ENCODE measurements at regions not wholly inside any gene's neighbourhood (a gene's known extent, or its start where the extent isn't known, plus 50 kb on each side); places are given as distances from the start of the nearest gene placed in this dataset.

- no peak overlapping the region for H3K27ac ChIP-seq (ENCODE audit: low read length)
- no peaks in the 10 kb centered on the region for H3K27me3 ChIP-seq (ENCODE audit: low read length)
- no peak overlapping the region for H3K9ac ChIP-seq (ENCODE audit: low read length)
- H3K79me2 ChIP-seq (ENCODE audit: low read length) = no peaks in the 10 kb centered on the region
- H2AFZ ChIP-seq (ENCODE audit: low read length) = no peak overlapping the region; the same call in 1 of the 2 replicates
- H3K36me3 ChIP-seq (ENCODE audit: insufficient read depth, low read length) = no peaks in the 10 kb centered on the region
- H3K4me2 ChIP-seq (ENCODE audit: low read depth, low read length, poor library complexity, severe bottlenecking) = no peak overlapping the region
- H3K4me3 ChIP-seq (ENCODE audit: low read length) = no peak overlapping the region
- peak; percentile 68 for DNase-seq
- no peaks in the 10 kb centered on the region for H3K9me2 ChIP-seq (replicated peaks; ENCODE audit: insufficient read depth, low read length)
- H3K4me1 ChIP-seq (ENCODE audit: low read length) = no peaks in the 10 kb centered on the region
- no peaks in the 10 kb centered on the region for H4K20me1 ChIP-seq (ENCODE audit: insufficient read depth, low read depth, low read length)
- no peaks in the 10 kb centered on the region for H3K9me3 ChIP-seq (ENCODE audit: low read length)
Measured at GRCh38 chr9:85142968-85143367, 473.4 kb downstream of the NTRK2 start.

DNA sequence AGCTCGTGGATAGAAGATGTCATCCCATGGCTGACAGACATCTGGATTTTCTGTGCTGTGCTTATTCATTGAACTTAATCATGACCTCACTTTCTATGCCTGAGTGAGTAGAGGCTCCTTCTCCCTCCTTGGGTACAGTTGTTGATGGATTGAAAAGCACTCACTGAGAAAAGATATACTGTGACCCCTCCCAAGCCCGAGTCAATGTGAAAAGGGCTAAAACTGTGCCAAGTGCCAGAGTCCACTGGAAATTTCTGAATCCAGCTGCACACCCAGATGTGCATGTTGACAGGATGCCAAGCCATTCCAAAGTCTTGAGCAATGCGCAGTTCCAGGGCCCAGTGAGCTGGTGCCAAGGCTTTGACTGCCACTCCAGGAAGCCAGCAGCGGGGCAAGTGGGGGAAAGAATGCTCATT is 473.0 kb downstream of the NTRK2 start:
- no peaks in the 10 kb centered on the region for H3K9me3 ChIP-seq (ENCODE audit: low read length)
- no peak overlapping the region for H3K9ac ChIP-seq (ENCODE audit: low read length)
- no peak overlapping the region for H3K27ac ChIP-seq (ENCODE audit: low read length)
- no peaks in the 10 kb centered on the region for H3K79me2 ChIP-seq (ENCODE audit: low read length)
- no peaks in the 10 kb centered on the region for H3K4me1 ChIP-seq (ENCODE audit: low read length)
- no peak overlapping the region for H3K4me2 ChIP-seq (ENCODE audit: low read depth, low read length, poor library complexity, severe bottlenecking)
- H4K20me1 ChIP-seq (ENCODE audit: insufficient read depth, low read depth, low read length) = no peaks in the 10 kb centered on the region
- no peak for DNase-seq
- H3K9me2 ChIP-seq (replicated peaks; ENCODE audit: insufficient read depth, low read length) = no peaks in the 10 kb centered on the region
- no peaks in the 10 kb centered on the region for H3K36me3 ChIP-seq (ENCODE audit: insufficient read depth, low read length)
- H3K4me3 ChIP-seq (ENCODE audit: low read length) = no peak overlapping the region
- no peaks in the 10 kb centered on the region for H3K27me3 ChIP-seq (ENCODE audit: low read length)
- H2AFZ ChIP-seq (ENCODE audit: low read length) = no peak overlapping the region

- Histone ChIP-seq H2AFZ (ENCODE audit: low read length) (no peak overlapping the region), H3K79me2 (ENCODE audit: low read length) (no peaks in the 10 kb centered on the region)
Measured at GRCh38 chr9:85137696-85138095, 468.2 kb downstream of the NTRK2 start.

GRCh38 chr9:85136987-85137386 is 467.5 kb downstream of the NTRK2 start:
- no peaks in the 10 kb centered on the region for H4K20me1 ChIP-seq (ENCODE audit: insufficient read depth, low read depth, low read length)
- H3K36me3 ChIP-seq (ENCODE audit: insufficient read depth, low read length) = no peaks in the 10 kb centered on the region
- H3K4me1 ChIP-seq (ENCODE audit: low read length) = peaks cover 5% of the 10 kb centered on the region; the same call in 1 of the 2 replicates
- no peak overlapping the region for H3K9ac ChIP-seq (ENCODE audit: low read length)
- H3K27ac ChIP-seq (ENCODE audit: low read length) = no peak overlapping the region
- no peak overlapping the region for H3K4me3 ChIP-seq (ENCODE audit: low read length)
- no peak overlapping the region for H2AFZ ChIP-seq (ENCODE audit: low read length)
- DNase-seq = no peak
- no peaks in the 10 kb centered on the region for H3K79me2 ChIP-seq (ENCODE audit: low read length)
- H3K9me2 ChIP-seq (replicated peaks; ENCODE audit: insufficient read depth, low read length) = no peaks in the 10 kb centered on the region
- no peaks in the 10 kb centered on the region for H3K9me3 ChIP-seq (ENCODE audit: low read length)
- no peaks in the 10 kb centered on the region for H3K27me3 ChIP-seq (ENCODE audit: low read length)
- H3K4me2 ChIP-seq (ENCODE audit: low read depth, low read length, poor library complexity, severe bottlenecking) = no peak overlapping the region

More at GRCh38 chr9:85137696-85138095, 468.2 kb downstream of the NTRK2 start:
- Histone ChIP-seq H4K20me1 (ENCODE audit: insufficient read depth, low read depth, low read length) (no peaks in the 10 kb centered on the region), H3K36me3 (ENCODE audit: insufficient read depth, low read length) (no peaks in the 10 kb centered on the region), H3K4me3 (ENCODE audit: low read length) (no peak overlapping the region), H3K4me1 (ENCODE audit: low read length) (peaks cover 5% of the 10 kb centered on the region; the same call in 1 of the 2 replicates), H3K27me3 (ENCODE audit: low read length) (no peaks in the 10 kb centered on the region), H3K9me3 (ENCODE audit: low read length) (no peaks in the 10 kb centered on the region), H3K4me2 (ENCODE audit: low read depth, low read length, poor library complexity, severe bottlenecking) (no peak overlapping the region), H3K9ac (ENCODE audit: low read length) (no peak overlapping the region), H3K9me2 (replicated peaks; ENCODE audit: insufficient read depth, low read length) (no peaks in the 10 kb centered on the region), H3K27ac (ENCODE audit: low read length) (no peak overlapping the region)
- DNase-seq = peak; percentile 14

DNA sequence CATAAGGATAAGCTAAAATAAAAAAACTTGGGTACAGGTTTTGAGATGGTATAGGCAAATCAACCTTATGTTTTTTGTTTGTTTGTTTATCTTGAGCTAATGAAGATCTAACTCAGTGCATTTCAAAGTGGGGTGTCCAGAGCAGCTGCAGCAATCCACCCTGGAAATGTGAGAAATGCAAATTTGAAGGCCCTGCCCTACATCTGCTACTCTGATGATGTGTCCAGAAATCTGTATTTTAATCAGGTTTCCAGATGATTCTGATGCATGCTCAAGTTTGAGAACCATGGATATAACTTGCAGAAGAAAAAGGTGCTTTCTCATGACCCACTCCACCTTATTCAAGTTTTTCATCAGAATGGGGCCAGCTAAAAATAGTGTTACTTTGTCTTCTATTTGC is 467.0 kb downstream of the NTRK2 start:
- Histone ChIP-seq H3K9ac (ENCODE audit: low read length) (no peak overlapping the region), H3K9me2 (replicated peaks; ENCODE audit: insufficient read depth, low read length) (no peaks in the 10 kb centered on the region), H3K27ac (ENCODE audit: low read length) (no peak overlapping the region), H3K4me2 (ENCODE audit: low read depth, low read length, poor library complexity, severe bottlenecking) (no peak overlapping the region), H4K20me1 (ENCODE audit: insufficient read depth, low read depth, low read length) (no peaks in the 10 kb centered on the region), H3K4me3 (ENCODE audit: low read length) (no peak overlapping the region), H3K4me1 (ENCODE audit: low read length) (peaks cover 5% of the 10 kb centered on the region; the same call in 1 of the 2 replicates), H3K79me2 (ENCODE audit: low read length) (no peaks in the 10 kb centered on the region), H3K36me3 (ENCODE audit: insufficient read depth, low read length) (no peaks in the 10 kb centered on the region), H3K9me3 (ENCODE audit: low read length) (no peaks in the 10 kb centered on the region), H3K27me3 (ENCODE audit: low read length) (no peaks in the 10 kb centered on the region), H2AFZ (ENCODE audit: low read length) (no peak overlapping the region)
- no peak for DNase-seq

GRCh38 chr9:85130764-85131163 is 461.2 kb downstream of the NTRK2 start:
- DNase-seq = no peak
- Histone ChIP-seq H4K20me1 (ENCODE audit: insufficient read depth, low read depth, low read length) (no peaks in the 10 kb centered on the region), H3K9me3 (ENCODE audit: low read length) (no peaks in the 10 kb centered on the region), H3K27ac (ENCODE audit: low read length) (no peak overlapping the region), H3K79me2 (ENCODE audit: low read length) (no peaks in the 10 kb centered on the region), H3K4me1 (ENCODE audit: low read length) (peaks cover 13% of the 10 kb centered on the region), H3K4me3 (ENCODE audit: low read length) (no peak overlapping the region), H3K36me3 (ENCODE audit: insufficient read depth, low read length) (no peaks in the 10 kb centered on the region), H3K9ac (ENCODE audit: low read length) (no peak overlapping the region), H2AFZ (ENCODE audit: low read length) (no peak overlapping the region), H3K4me2 (ENCODE audit: low read depth, low read length, poor library complexity, severe bottlenecking) (no peak overlapping the region), H3K9me2 (replicated peaks; ENCODE audit: insufficient read depth, low read length) (no peaks in the 10 kb centered on the region), H3K27me3 (ENCODE audit: low read length) (no peaks in the 10 kb centered on the region)

DNA sequence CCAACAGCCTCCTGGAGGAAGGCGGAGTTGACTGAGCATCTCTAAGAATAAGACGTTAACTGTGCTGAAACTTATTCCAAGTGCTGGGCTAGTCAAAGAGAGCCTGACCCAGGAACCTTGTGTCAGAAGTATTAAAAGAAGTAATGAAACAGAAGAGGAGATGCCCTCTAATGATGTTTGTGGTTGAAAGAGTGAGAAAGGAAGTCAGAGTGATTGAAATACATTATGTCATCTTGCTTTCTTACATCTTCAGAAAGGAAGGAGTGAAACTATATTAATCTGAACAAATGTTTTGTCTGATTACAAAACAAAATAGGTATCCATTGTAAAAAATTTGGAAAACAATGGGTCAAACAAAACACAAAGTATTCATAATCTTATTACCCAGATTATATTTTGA is 460.7 kb downstream of the NTRK2 start:
- Histone ChIP-seq H3K27ac (ENCODE audit: low read length) (no peak overlapping the region), H2AFZ (ENCODE audit: low read length) (no peak overlapping the region), H3K9me2 (replicated peaks; ENCODE audit: insufficient read depth, low read length) (no peaks in the 10 kb centered on the region), H3K4me1 (ENCODE audit: low read length) (peaks cover 13% of the 10 kb centered on the region), H4K20me1 (ENCODE audit: insufficient read depth, low read depth, low read length) (no peaks in the 10 kb centered on the region), H3K9ac (ENCODE audit: low read length) (no peak overlapping the region), H3K4me3 (ENCODE audit: low read length) (no peak overlapping the region), H3K27me3 (ENCODE audit: low read length) (no peaks in the 10 kb centered on the region), H3K9me3 (ENCODE audit: low read length) (no peaks in the 10 kb centered on the region), H3K79me2 (ENCODE audit: low read length) (no peaks in the 10 kb centered on the region), H3K4me2 (ENCODE audit: low read depth, low read length, poor library complexity, severe bottlenecking) (no peak overlapping the region), H3K36me3 (ENCODE audit: insufficient read depth, low read length) (no peaks in the 10 kb centered on the region)
- no peak for DNase-seq

DNA sequence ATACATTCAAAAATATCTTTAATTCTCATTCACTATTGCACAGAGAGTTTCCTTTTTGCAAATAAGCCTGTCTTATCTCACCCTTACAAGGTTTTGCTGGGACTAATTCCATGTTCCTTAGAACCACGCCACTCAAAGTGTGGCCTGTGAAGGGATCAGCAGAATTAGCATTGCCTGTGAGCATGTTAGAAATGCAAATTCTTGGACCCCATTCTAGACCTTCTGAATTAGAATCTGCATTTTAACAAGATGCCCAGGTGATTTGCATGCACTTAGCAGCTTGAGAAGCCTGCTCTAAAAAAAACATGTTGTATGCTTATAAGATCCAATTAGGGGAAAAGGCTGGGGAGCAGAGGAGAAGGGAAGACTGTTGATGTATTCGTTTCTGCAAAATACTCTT is 460.0 kb downstream of the NTRK2 start:
- no peak overlapping the region for H3K9ac ChIP-seq (ENCODE audit: low read length)
- peak overlapping the region; percentile 32 for H3K4me2 ChIP-seq (ENCODE audit: low read depth, low read length, poor library complexity, severe bottlenecking)
- H3K79me2 ChIP-seq (ENCODE audit: low read length) = no peaks in the 10 kb centered on the region
- no peak overlapping the region for H3K4me3 ChIP-seq (ENCODE audit: low read length)
- H3K36me3 ChIP-seq (ENCODE audit: insufficient read depth, low read length) = no peaks in the 10 kb centered on the region
- H3K9me3 ChIP-seq (ENCODE audit: low read length) = no peaks in the 10 kb centered on the region
- no peaks in the 10 kb centered on the region for H4K20me1 ChIP-seq (ENCODE audit: insufficient read depth, low read depth, low read length)
- no peak overlapping the region for H2AFZ ChIP-seq (ENCODE audit: low read length)
- H3K27ac ChIP-seq (ENCODE audit: low read length) = no peak overlapping the region
- DNase-seq = no peak
- H3K4me1 ChIP-seq (ENCODE audit: low read length) = peaks cover 13% of the 10 kb centered on the region
- H3K27me3 ChIP-seq (ENCODE audit: low read length) = no peaks in the 10 kb centered on the region
- no peaks in the 10 kb centered on the region for H3K9me2 ChIP-seq (replicated peaks; ENCODE audit: insufficient read depth, low read length)
